HG02938 (cell line): ENCODE measurements at regions not wholly inside any gene's neighbourhood (a gene's known extent, or its start where the extent isn't known, plus 50 kb on each side); places are given as distances from the start of the nearest gene placed in this dataset.

Experiments used
- ATAC-seq: cut with Tn5 transposase; IDR thresholded peaks from one replicate; pipeline ENCODE4 v1.9.1; 2021; ENCODE audit warnings: mild to moderate bottlenecking, moderate library complexity; ENCODE audit not compliant: unreplicated experiment

GRCh38 chr4:154107337-154107736 is 318.5 kb upstream of the SFRP2 start:
- ATAC-seq, result no peak

- no peak for ATAC-seq
Observed at GRCh38 chr4:154088741-154089140, 299.9 kb upstream of the SFRP2 start.

GRCh38 chr4:154086247-154086646 is 297.4 kb upstream of the SFRP2 start:
- no peak for ATAC-seq

GRCh38 chr4:154084864-154085263 is 296.0 kb upstream of the SFRP2 start:
- ATAC-seq, result no peak

- ATAC-seq, result peak; percentile 66
Observed at GRCh38 chr4:154082760-154083535, 294.1 kb upstream of the SFRP2 start.

- ATAC-seq, result no peak
Observed at GRCh38 chr4:154081391-154081790, 292.5 kb upstream of the SFRP2 start.

- ATAC-seq, result no peak
Observed at GRCh38 chr4:154078504-154079350, 289.8 kb upstream of the SFRP2 start.

- ATAC-seq, result no peak
Observed at GRCh38 chr4:154076921-154077320, 288.0 kb upstream of the SFRP2 start.

GRCh38 chr4:154073107-154073822 is 284.4 kb upstream of the SFRP2 start:
- ATAC-seq, result peak; percentile 73

GRCh38 chr4:154067786-154068185 is 278.9 kb upstream of the SFRP2 start:
- no peak for ATAC-seq

GRCh38 chr4:154065368-154065767 is 276.5 kb upstream of the SFRP2 start:
- ATAC-seq, result no peak

- no peak for ATAC-seq
Observed at GRCh38 chr4:154064244-154064643, 275.4 kb upstream of the SFRP2 start.

- no peak for ATAC-seq
Observed at GRCh38 chr4:154049457-154050181, 260.7 kb upstream of the SFRP2 start.

GRCh38 chr4:154047733-154048132 is 258.9 kb upstream of the SFRP2 start:
- ATAC-seq, result no peak

GRCh38 chr4:154044742-154045485 is 256.0 kb upstream of the SFRP2 start:
- ATAC-seq, result no peak

GRCh38 chr4:154044108-154044531 is 255.2 kb upstream of the SFRP2 start:
- no peak for ATAC-seq

GRCh38 chr4:154041640-154042039 is 252.8 kb upstream of the SFRP2 start:
- no peak for ATAC-seq

- no peak for ATAC-seq
Observed at GRCh38 chr4:154039435-154040343, 250.8 kb upstream of the SFRP2 start.

GRCh38 chr4:154036856-154037255 is 248.0 kb upstream of the SFRP2 start:
- ATAC-seq, result no peak
